Fibroblast of pulmonary artery (primary cell): ENCODE measurements at regions not wholly inside any gene's neighbourhood (a gene's known extent, or its start where the extent isn't known, plus 50 kb on each side); places are given as distances from the start of the nearest gene placed in this dataset.

Source experiments
- DNase-seq: peaks from one replicate; pipeline ENCODE4 v3.0.0-alpha.2; 2010; ENCODE audit warnings: low read depth
- H3K4me3 ChIP-seq: replicated peaks from 2 replicates; pipeline ENCODE4 v1.5.1; 2011; ENCODE audit warnings: low read depth, mild to moderate bottlenecking, control low read depth, low read length, moderate library complexity
- TF ChIP-seq, protein P1 (sequence below): IDR thresholded peaks from 2 replicates; pipeline ENCODE4 v1.5.1; 2011; ENCODE audit warnings: mild to moderate bottlenecking, control low read depth, low read length, inconsistent platforms; ENCODE audit errors: missing control alignments

DNA sequence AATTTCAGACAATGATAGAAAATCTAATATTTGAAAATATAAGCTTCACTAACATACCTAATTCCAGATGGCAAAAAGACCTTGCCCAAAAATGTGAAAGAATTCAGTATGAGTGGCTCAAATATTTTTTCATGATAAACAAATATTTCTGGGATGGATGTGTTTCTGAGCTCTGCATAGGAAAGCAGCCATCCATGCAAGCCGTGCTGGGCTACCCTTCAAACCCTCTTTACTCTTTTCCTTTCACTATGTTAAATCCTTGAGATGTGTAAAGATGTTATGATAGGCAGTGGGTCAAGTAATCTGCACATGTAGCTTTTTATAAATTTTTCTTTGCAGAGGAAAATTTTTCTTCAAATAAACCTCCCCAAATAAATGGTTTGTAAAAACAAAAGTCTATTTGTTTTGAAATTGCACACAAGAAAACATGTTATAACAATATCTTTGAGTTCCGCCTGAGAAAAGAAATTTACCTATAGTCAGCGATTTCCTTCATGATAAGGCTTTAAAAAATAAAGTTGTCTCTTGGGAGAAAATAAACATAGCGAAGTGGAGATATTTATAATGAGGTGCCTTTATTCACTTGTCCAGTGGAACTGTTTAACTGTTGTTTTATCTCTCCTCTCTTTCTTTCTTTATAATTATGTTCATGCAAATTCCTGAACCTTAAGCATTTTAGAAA, 154.3 kb upstream of the PITX1 start:
- DNase-seq, result no peak
- H3K4me3 ChIP-seq, result no peak overlapping the region
- TF ChIP-seq, protein P1, sequence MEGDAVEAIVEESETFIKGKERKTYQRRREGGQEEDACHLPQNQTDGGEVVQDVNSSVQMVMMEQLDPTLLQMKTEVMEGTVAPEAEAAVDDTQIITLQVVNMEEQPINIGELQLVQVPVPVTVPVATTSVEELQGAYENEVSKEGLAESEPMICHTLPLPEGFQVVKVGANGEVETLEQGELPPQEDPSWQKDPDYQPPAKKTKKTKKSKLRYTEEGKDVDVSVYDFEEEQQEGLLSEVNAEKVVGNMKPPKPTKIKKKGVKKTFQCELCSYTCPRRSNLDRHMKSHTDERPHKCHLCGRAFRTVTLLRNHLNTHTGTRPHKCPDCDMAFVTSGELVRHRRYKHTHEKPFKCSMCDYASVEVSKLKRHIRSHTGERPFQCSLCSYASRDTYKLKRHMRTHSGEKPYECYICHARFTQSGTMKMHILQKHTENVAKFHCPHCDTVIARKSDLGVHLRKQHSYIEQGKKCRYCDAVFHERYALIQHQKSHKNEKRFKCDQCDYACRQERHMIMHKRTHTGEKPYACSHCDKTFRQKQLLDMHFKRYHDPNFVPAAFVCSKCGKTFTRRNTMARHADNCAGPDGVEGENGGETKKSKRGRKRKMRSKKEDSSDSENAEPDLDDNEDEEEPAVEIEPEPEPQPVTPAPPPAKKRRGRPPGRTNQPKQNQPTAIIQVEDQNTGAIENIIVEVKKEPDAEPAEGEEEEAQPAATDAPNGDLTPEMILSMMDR, result no peak

DNA sequence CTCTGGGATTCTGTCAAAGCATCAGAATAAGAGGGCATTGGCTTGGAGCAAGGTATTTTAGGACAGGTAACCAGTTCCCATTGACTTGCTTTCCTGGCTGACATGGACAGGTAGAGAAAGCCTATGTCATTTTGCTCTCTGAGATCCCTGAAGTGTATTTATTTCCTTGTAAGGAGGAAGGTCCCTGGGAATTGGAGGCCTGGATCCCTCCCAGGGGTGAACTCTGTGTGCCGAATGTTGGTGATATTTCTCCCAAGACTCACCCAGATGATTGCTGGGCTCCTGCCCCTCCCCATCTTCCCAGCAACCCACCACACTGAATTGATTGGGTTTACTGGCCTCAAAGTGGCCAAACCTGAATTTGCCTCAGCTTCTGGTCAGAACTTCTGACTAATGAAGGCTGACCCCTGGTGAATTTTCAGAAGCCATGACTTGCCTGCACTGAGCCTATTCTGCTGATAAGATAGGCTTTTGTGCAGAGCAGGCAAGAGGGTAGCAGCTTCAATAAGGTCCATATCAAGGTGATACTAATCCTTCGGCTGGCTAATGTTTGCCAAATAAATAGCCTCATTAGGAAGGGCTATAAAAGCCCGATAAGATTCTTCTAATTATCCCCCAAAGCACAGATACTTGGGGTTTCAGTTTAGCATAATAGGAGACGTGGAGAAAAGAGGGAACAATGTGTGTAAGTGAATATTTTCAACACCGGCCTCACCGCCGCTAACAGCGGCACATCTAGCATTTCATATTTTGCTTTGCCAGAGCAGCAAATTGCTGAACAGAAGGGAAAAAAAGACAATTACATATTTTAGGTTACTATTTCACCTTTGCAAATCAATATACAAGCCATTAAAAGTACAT, 152.9 kb upstream of the PITX1 start:
- no peak overlapping the region for H3K4me3 ChIP-seq
- no peak for DNase-seq
- TF ChIP-seq, protein P1, result no peak

DNA sequence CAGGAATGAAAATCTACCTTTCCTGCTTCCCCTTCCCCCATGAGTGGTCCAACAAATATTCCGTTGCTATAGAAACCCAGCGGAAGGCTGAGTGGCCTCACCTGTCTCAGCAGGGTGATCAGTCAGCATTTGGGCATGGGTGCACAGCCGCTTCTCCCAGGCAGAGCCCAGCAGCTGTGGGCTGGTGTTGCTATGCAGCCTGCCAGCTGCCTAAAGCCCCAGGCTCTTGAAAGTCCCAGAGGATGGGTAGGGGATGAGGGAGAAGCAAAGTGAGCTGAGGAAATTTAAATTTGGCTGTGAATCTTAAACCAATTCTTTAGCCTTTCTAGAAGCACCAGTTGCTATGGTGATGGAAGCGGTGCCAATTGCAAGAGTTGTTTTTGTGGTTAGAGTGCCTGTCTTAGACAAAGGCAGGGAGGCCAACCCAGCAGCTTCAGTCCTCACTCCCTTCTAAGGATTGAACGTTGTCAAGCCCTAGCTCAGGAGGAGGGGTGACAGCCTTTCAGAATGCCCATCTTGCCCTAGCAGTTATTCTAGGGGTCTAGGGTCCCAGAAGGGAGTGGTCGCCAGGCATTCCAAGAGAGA, 151.5 kb upstream of the PITX1 start:
- peak; percentile 41 for DNase-seq
- TF ChIP-seq, protein P1, result no peak
- no peak overlapping the region for H3K4me3 ChIP-seq

DNA sequence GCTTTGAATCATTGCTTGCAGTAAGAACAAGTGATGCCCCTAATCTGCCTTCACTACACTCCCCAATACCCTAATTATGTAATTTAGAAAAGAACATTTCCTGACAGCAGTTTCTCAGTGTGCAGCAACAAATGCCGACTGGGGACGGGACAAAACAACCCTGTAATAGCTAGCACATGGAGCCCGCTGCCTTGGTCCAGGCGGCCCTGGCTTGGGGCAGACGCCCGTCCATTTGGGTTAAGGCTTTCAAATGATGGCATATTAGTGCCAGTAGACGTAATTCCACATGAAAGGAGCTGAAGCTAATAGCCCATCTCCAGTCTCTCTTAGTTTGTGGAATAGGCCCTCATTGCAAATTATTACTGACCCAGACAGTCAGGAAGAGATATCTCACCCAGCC, 150.6 kb upstream of the PITX1 start:
- TF ChIP-seq, protein P1, result no peak
- DNase-seq, result no peak
- H3K4me3 ChIP-seq, result no peak overlapping the region

DNA sequence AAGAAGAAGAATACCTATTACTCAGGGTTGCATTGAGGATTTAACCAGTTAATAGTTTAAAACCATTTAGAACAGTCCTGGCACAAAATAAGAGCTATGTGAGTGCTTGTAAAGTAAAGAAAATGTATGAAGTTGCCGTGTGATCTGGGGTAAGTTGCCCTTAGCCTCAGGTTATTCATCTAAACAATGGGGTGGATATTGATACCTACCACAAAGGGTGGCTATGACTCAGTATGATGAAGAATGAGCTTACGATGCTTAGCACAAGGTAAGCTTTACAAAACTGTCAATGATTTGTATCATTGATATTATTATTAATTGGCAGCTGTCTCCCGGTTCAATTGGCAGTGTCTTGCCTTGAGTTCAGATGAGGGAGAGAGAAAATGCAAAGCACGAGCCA, 149.4 kb upstream of the PITX1 start:
- TF ChIP-seq, protein P1, result no peak

DNA sequence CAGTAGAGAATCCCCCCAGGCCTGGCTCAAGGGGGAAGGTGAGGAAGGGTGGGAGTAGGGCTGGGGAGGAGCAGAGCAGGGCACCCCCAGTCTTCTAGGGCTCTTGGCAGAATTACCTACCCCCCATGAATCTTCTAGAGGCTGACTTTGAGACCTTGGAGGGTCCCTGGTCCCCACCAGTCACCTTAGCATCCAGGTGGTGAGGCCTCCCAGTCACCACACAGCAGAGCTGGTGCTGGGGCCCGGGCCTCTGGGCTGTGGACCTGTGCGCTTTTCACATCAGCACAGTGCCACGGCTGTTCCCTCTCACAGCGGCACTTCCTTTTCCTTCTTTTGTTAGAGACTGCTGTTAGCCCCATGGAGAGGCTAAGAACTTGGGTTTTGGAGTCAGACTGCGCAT, 148.6 kb upstream of the PITX1 start:
- H3K4me3 ChIP-seq, result no peak overlapping the region
- DNase-seq, result no peak
- TF ChIP-seq, protein P1, result no peak

More for the DNA sequence above, 149.4 kb upstream of the PITX1 start:
- no peak overlapping the region for H3K4me3 ChIP-seq
- no peak for DNase-seq
